ENCODE measurements at regions not wholly inside any gene's neighbourhood (a gene's known extent, or its start where the extent isn't known, plus 50 kb on each side); places are given as distances from the start of the nearest gene placed in this dataset.

DNA sequence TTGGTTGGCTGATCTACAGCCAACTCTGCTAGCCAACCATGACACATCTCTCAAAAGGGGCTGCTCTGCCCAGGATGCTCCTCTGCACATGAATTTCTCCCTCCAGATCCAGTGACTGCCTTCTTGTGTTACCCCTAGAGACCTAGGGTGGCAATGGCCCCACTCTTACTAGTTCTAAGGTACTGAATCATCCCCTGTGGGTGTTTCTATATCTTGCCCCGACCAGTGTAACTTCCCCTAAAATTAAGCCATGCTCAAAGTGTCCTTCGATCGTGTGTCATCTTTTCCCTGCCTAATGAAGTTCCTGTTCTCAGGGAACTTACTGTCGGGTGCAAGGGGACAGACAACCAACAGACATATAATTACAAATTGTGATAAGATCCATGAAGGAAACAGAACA lies 113.3 kb downstream of the FAM76B start:
- Histone ChIP-seq H4K91ac (replicated peaks; ENCODE audit: insufficient read length, low read length) (no peak overlapping the region), H3K9ac (replicated peaks in 1 of 4; ENCODE audit: extremely low read depth in 1 of 4, low read depth in 3 of 4, low read length in 3 of 4) (no peak overlapping the region), H3K23ac (ENCODE audit: insufficient read length) (no peak overlapping the region), H2BK20ac (ENCODE audit: low read length) (no peak overlapping the region), H2AFZ (ENCODE audit: low read length) (no peak overlapping the region), H3K56ac (replicated peaks; ENCODE audit: insufficient read length, low read depth, low read length) (no peak overlapping the region), H4K20me1 (replicated peaks in 1 of 2; ENCODE audit: control insufficient read depth in 1 of 2, insufficient read depth in 2 of 2, low read length in 2 of 2) (no peaks in the 10 kb centered on the region), H3K4ac (replicated peaks; ENCODE audit: insufficient read length, low read depth, low read length) (no peak overlapping the region), H4K5ac (ENCODE audit: insufficient read length, low read depth, low read length) (no peak overlapping the region), H2BK120ac (replicated peaks; ENCODE audit: low read depth, low read length) (no peak overlapping the region), H2BK5ac (ENCODE audit: low read depth, low read length) (no peak overlapping the region), H3K14ac (ENCODE audit: insufficient read length) (no peak overlapping the region), H4K8ac (ENCODE audit: extremely low read depth, insufficient read depth, low read length) (no peak overlapping the region), H2AK5ac (ENCODE audit: low read depth, low read length) (no peak overlapping the region), H3K27me3 (replicated peaks in 1 of 4; ENCODE audit: control insufficient read depth in 3 of 4, extremely low read depth in 1 of 4, insufficient read depth in 3 of 4, low read length in 3 of 4) (no peaks in the 10 kb centered on the region), H3K4me3 (ENCODE audit: extremely low read depth in 1 of 4, insufficient read depth in 2 of 4, low read depth in 3 of 4, low read length in 4 of 4) (no peak overlapping the region), H2BK15ac (ENCODE audit: low read length) (no peak overlapping the region), H3K27ac (ENCODE audit: low read depth, low read length) (no peak overlapping the region), H3K9me3 (ENCODE audit: insufficient read depth in 2 of 2, low read depth in 1 of 2, low read length in 1 of 2) (no peaks in the 10 kb centered on the region), H3K18ac (ENCODE audit: extremely low read depth, low read length) (no peak overlapping the region), H3K79me2 (ENCODE audit: control insufficient read depth in 1 of 2, insufficient read depth in 2 of 2, low read length in 2 of 2) (no peaks in the 10 kb centered on the region), H3K79me1 (ENCODE audit: low read depth, low read length) (no peaks in the 10 kb centered on the region), H3K36me3 (ENCODE audit: control insufficient read depth in 2 of 4, insufficient read depth in 4 of 4, low read length in 3 of 4) (no peaks in the 10 kb centered on the region), H3K4me1 (replicated peaks in 1 of 4; ENCODE audit: control insufficient read depth in 3 of 4, insufficient read depth in 4 of 4, low read length in 3 of 4) (peaks cover 0 to 2% (median 0%) of the 10 kb centered on the region in 4 experiments; a peak in 1 of 7 replicates), H3K4me2 (ENCODE audit: insufficient read depth in 1 of 2, low read depth in 2 of 2, low read length in 2 of 2) (no peak overlapping the region), H3K23me2 (ENCODE audit: low read depth, low read length) (no peaks in the 10 kb centered on the region), H2BK12ac (ENCODE audit: low read depth, low read length) (no peak overlapping the region)
- ChIA-PET POLR2A (ENCODE audit: partially characterized antibody) (no interaction called here), CTCF (ENCODE audit: partially characterized antibody) (interaction anchor here (1.0 to 1.2 kb wide), 2 partner anchors 8 to 29 kb away, joined by 3 read pairs; no protein-coding TSS in a partner anchor)
- FAIRE-seq (no peak), DNase-seq (ENCODE audit: low read depth in 1 of 2, low spot score in 2 of 2) (no peak)
- 92% methylated on average over 4 of the region's 4 CpGs; no CpG with 5 or more reads in 1 of the 2 experiments for WGBS, 2 experiments (ENCODE audit: extremely low coverage in 1 of 2, insufficient coverage in 1 of 2, insufficient read length in 1 of 2, insufficient replicate concordance in 2 of 2, low coverage in 1 of 2, low lambda C conversion rate in 2 of 2, missing lambda C conversion rate in 1 of 2)
- no peak for TF ChIP-seq CHD2 (IDR thresholded peaks at IDR 0.05; ENCODE audit: low read length)
- no peak for TF ChIP-seq BCL11A (IDR thresholded peaks at IDR 0.05; ENCODE audit: low read depth in 2 of 2, low read length in 2 of 2)
- no peak for TF ChIP-seq SAP30 (IDR thresholded peaks at IDR 0.05; ENCODE audit: insufficient read depth, insufficient replicate concordance, low read length)
- no peak for TF ChIP-seq HDAC2 (IDR thresholded peaks at IDR 0.05; ENCODE audit: borderline replicate concordance in 1 of 2, low read depth in 2 of 2, low read length in 2 of 2)
- TF ChIP-seq, protein P1, sequence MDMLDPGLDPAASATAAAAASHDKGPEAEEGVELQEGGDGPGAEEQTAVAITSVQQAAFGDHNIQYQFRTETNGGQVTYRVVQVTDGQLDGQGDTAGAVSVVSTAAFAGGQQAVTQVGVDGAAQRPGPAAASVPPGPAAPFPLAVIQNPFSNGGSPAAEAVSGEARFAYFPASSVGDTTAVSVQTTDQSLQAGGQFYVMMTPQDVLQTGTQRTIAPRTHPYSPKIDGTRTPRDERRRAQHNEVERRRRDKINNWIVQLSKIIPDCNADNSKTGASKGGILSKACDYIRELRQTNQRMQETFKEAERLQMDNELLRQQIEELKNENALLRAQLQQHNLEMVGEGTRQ (IDR thresholded peaks at IDR 0.05; ENCODE audit: low read length) = no peak
- no peak for TF ChIP-seq MAFK (IDR thresholded peaks at IDR 0.05; ENCODE audit: low read depth, low read length)
- TF ChIP-seq KDM4A (IDR thresholded peaks at IDR 0.05; ENCODE audit: low read depth, low read length, severe bottlenecking) = no peak
- no peak for TF ChIP-seq TAF1 (IDR thresholded peaks at IDR 0.05; ENCODE audit: low read depth, low read length)
- no peak for TF ChIP-seq HDAC6 (IDR thresholded peaks at IDR 0.05; ENCODE audit: low read depth, low read length)
- no peak for TF ChIP-seq RAD21 (IDR thresholded peaks at IDR 0.05 in 1 of 2, conservative IDR thresholded peaks at IDR 0.05 in 1 of 2; ENCODE audit: low read depth in 2 of 2, low read length in 2 of 2)
- no peak for TF ChIP-seq RNF2 (IDR thresholded peaks at IDR 0.05; ENCODE audit: borderline replicate concordance, low read depth, low read length, missing control alignments, poor library complexity, severe bottlenecking)
- no peak for TF ChIP-seq SP4 (IDR thresholded peaks at IDR 0.05; ENCODE audit: low read length)
- no peak for TF ChIP-seq YY1 (IDR thresholded peaks at IDR 0.05; ENCODE audit: low read depth, low read length)
